A673 (cell line): ENCODE measurements at regions not wholly inside any gene's neighbourhood (a gene's known extent, or its start where the extent isn't known, plus 50 kb on each side); places are given as distances from the start of the nearest gene placed in this dataset.

Experiments
- EZH2 ChIP-seq: fragments of 200-600 bp; sonication (generic); IDR thresholded peaks from 2 replicates; pipeline ENCODE4 v1.6.1; 2017; ENCODE audit warnings: borderline replicate concordance, low read depth, mild to moderate bottlenecking, mixed read lengths, antibody characterized with exemption, low read length; ENCODE audit not compliant: poor library complexity, severe bottlenecking
- TF ChIP-seq, protein P1 (sequence below): fragments of 300-800, 200-600 bp; sonication (generic); conservative IDR thresholded peaks from 2 replicates; pipeline ENCODE4 v1.5.1; 2017; ENCODE audit warnings: low read depth, mild to moderate bottlenecking, antibody characterized with exemption, low read length, moderate library complexity, mixed read lengths

DNA sequence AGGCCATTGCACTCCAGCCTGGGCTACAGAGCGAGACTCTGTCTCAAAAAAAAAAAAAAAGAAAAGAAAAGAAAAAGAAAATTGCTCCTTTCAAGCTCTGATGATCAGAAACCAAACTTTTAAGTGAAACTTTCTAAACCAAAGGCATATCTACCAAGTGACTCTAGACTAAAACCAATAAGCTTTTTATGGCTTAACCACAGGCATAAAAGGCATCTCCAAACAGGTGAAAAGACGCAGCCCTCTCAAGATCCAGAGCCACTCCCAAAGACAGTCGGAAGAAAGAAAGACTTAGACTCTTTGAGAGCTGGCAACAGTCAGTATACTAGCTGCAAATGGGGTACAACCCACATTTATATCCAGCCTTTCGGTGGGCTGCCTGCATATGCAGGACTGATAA is 117.1 kb upstream of the AP1S2 start:
- TF ChIP-seq, protein P1, sequence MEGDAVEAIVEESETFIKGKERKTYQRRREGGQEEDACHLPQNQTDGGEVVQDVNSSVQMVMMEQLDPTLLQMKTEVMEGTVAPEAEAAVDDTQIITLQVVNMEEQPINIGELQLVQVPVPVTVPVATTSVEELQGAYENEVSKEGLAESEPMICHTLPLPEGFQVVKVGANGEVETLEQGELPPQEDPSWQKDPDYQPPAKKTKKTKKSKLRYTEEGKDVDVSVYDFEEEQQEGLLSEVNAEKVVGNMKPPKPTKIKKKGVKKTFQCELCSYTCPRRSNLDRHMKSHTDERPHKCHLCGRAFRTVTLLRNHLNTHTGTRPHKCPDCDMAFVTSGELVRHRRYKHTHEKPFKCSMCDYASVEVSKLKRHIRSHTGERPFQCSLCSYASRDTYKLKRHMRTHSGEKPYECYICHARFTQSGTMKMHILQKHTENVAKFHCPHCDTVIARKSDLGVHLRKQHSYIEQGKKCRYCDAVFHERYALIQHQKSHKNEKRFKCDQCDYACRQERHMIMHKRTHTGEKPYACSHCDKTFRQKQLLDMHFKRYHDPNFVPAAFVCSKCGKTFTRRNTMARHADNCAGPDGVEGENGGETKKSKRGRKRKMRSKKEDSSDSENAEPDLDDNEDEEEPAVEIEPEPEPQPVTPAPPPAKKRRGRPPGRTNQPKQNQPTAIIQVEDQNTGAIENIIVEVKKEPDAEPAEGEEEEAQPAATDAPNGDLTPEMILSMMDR, result no peak
- TF ChIP-seq EZH2, result no peak
